ENCODE measurements at regions not wholly inside any gene's neighbourhood (a gene's known extent, or its start where the extent isn't known, plus 50 kb on each side); places are given as distances from the start of the nearest gene placed in this dataset.

- Mint-ChIP-seq H3K4me3 (ENCODE audit: low read depth) (no peak overlapping the region), H3K27me3 (no peaks in the 10 kb centered on the region), H3K9me3 (ENCODE audit: low read depth) (no peaks in the 10 kb centered on the region), H3K27ac (no peak overlapping the region), H3K36me3 (ENCODE audit: insufficient read depth) (no peaks in the 10 kb centered on the region), H3K4me1 (ENCODE audit: low read depth) (no peaks in the 10 kb centered on the region)
- DNase-seq (ENCODE audit: low spot score, unreplicated experiment) = no peak
- no peak for TF ChIP-seq CTCF (IDR thresholded peaks at IDR 0.05; ENCODE audit: unreplicated experiment)
Measured at GRCh38 chr13:65633806-65634205, 1596.3 kb downstream of the PCDH9 start.

GRCh38 chr13:65631078-65631477, 1599.1 kb downstream of the PCDH9 start:
- H3K4me1 Mint-ChIP-seq (ENCODE audit: low read depth) = no peaks in the 10 kb centered on the region
- TF ChIP-seq CTCF (IDR thresholded peaks at IDR 0.05; ENCODE audit: unreplicated experiment) = no peak
- no peaks in the 10 kb centered on the region for H3K9me3 Mint-ChIP-seq (ENCODE audit: low read depth)
- no peaks in the 10 kb centered on the region for H3K27me3 Mint-ChIP-seq
- no peaks in the 10 kb centered on the region for H3K36me3 Mint-ChIP-seq (ENCODE audit: insufficient read depth)
- no peak for DNase-seq (ENCODE audit: low spot score, unreplicated experiment)
- no peak overlapping the region for H3K4me3 Mint-ChIP-seq (ENCODE audit: low read depth)
- H3K27ac Mint-ChIP-seq = no peak overlapping the region

GRCh38 chr13:65629926-65630325, 1600.2 kb downstream of the PCDH9 start:
- no peaks in the 10 kb centered on the region for H3K27me3 Mint-ChIP-seq
- TF ChIP-seq CTCF (IDR thresholded peaks at IDR 0.05; ENCODE audit: unreplicated experiment) = no peak
- H3K27ac Mint-ChIP-seq = no peak overlapping the region
- DNase-seq (ENCODE audit: low spot score, unreplicated experiment) = no peak
- H3K9me3 Mint-ChIP-seq (ENCODE audit: low read depth) = no peaks in the 10 kb centered on the region
- H3K36me3 Mint-ChIP-seq (ENCODE audit: insufficient read depth) = no peaks in the 10 kb centered on the region
- no peak overlapping the region for H3K4me3 Mint-ChIP-seq (ENCODE audit: low read depth)
- H3K4me1 Mint-ChIP-seq (ENCODE audit: low read depth) = no peaks in the 10 kb centered on the region

GRCh38 chr13:65623148-65623547, 1607.0 kb downstream of the PCDH9 start:
- H3K4me1 Mint-ChIP-seq (ENCODE audit: low read depth) = no peaks in the 10 kb centered on the region
- H3K27ac Mint-ChIP-seq = no peak overlapping the region
- no peak for TF ChIP-seq CTCF (IDR thresholded peaks at IDR 0.05; ENCODE audit: unreplicated experiment)
- no peak for DNase-seq (ENCODE audit: low spot score, unreplicated experiment)
- no peaks in the 10 kb centered on the region for H3K9me3 Mint-ChIP-seq (ENCODE audit: low read depth)
- H3K4me3 Mint-ChIP-seq (ENCODE audit: low read depth) = no peak overlapping the region
- no peaks in the 10 kb centered on the region for H3K36me3 Mint-ChIP-seq (ENCODE audit: insufficient read depth)
- H3K27me3 Mint-ChIP-seq = no peaks in the 10 kb centered on the region

GRCh38 chr13:65615506-65615905, 1614.6 kb downstream of the PCDH9 start:
- H3K27me3 Mint-ChIP-seq = no peaks in the 10 kb centered on the region
- H3K36me3 Mint-ChIP-seq (ENCODE audit: insufficient read depth) = no peaks in the 10 kb centered on the region
- no peaks in the 10 kb centered on the region for H3K9me3 Mint-ChIP-seq (ENCODE audit: low read depth)
- no peak for DNase-seq (ENCODE audit: low spot score, unreplicated experiment)
- no peak overlapping the region for H3K27ac Mint-ChIP-seq
- H3K4me3 Mint-ChIP-seq (ENCODE audit: low read depth) = no peak overlapping the region
- TF ChIP-seq CTCF (IDR thresholded peaks at IDR 0.05; ENCODE audit: unreplicated experiment) = no peak
- no peaks in the 10 kb centered on the region for H3K4me1 Mint-ChIP-seq (ENCODE audit: low read depth)
